Stimulated activated CD4-positive, alpha-beta T cell treated with anti-CD3 and anti-CD28 coated beads, Interleukin-4, amount 100 ng/mL, for 4 hours (primary cell): ENCODE measurements at regions not wholly inside any gene's neighbourhood (a gene's known extent, or its start where the extent isn't known, plus 50 kb on each side); places are given as distances from the start of the nearest gene placed in this dataset.

ENCODE experiments used
- DNase-seq, 2 experiments: peaks; one replicate each; pipeline ENCODE4 v3.0.0-alpha.2; 2020

GRCh38 chr9:74281674-74282073 is 215.5 kb upstream of the RORB start:
- no peak for DNase-seq

- no peak for DNase-seq
Observed at GRCh38 chr9:74282526-74283253, 214.4 kb upstream of the RORB start.

GRCh38 chr9:74284581-74285450 is 212.3 kb upstream of the RORB start:
- no peak for DNase-seq

- no peak for DNase-seq
Observed at GRCh38 chr9:74293479-74293878, 203.7 kb upstream of the RORB start.

GRCh38 chr9:74303945-74304344 is 193.2 kb upstream of the RORB start:
- DNase-seq = no peak

- no peak for DNase-seq
Observed at GRCh38 chr9:74304598-74304997, 192.5 kb upstream of the RORB start.

- no peak for DNase-seq
Observed at GRCh38 chr9:74309654-74310053, 187.5 kb upstream of the RORB start.

- no peak for DNase-seq
Observed at GRCh38 chr9:74317235-74317634, 179.9 kb upstream of the RORB start.

- DNase-seq = no peak
Observed at GRCh38 chr9:74321396-74321795, 175.7 kb upstream of the RORB start.

GRCh38 chr9:74322661-74323314 is 174.3 kb upstream of the RORB start:
- DNase-seq = no peak

GRCh38 chr9:74330487-74331214 is 166.5 kb upstream of the RORB start:
- no peak for DNase-seq

GRCh38 chr9:74331607-74332006 is 165.5 kb upstream of the RORB start:
- no peak for DNase-seq

- no peak for DNase-seq
Observed at GRCh38 chr9:74333384-74334032, 163.6 kb upstream of the RORB start.

GRCh38 chr9:74334271-74334670 is 162.9 kb upstream of the RORB start:
- no peak for DNase-seq

GRCh38 chr9:74336161-74336560 is 161.0 kb upstream of the RORB start:
- no peak for DNase-seq

- DNase-seq = no peak
Observed at GRCh38 chr9:74348777-74349176, 148.4 kb upstream of the RORB start.

- DNase-seq = no peak
Observed at GRCh38 chr9:74355107-74355506, 142.0 kb upstream of the RORB start.

GRCh38 chr9:74357577-74357976 is 139.6 kb upstream of the RORB start:
- DNase-seq = no peak

- no peak for DNase-seq
Observed at GRCh38 chr9:74358959-74359358, 138.2 kb upstream of the RORB start.

- DNase-seq = no peak
Observed at GRCh38 chr9:74361508-74361907, 135.6 kb upstream of the RORB start.

- DNase-seq = no peak
Observed at GRCh38 chr9:74362423-74362822, 134.7 kb upstream of the RORB start.

- DNase-seq = no peak
Observed at GRCh38 chr9:74366111-74366510, 131.0 kb upstream of the RORB start.

- DNase-seq = no peak
Observed at GRCh38 chr9:74369844-74370243, 127.3 kb upstream of the RORB start.
